PC-9 (cell line): ENCODE measurements at regions not wholly inside any gene's neighbourhood (a gene's known extent, or its start where the extent isn't known, plus 50 kb on each side); places are given as distances from the start of the nearest gene placed in this dataset.

Experiments
- BruUV-seq: library from RNA; stranded (reverse); fragments of 400-500 nt; replicated peaks from 2 replicates; lab custom pipeline; 2021; lab: Mats Ljungman, UMichigan
- CTCF ChIA-PET: fragments of 300-600 bp; sonication (Branson Sonifier 250); formaldehyde crosslinking; loops from one replicate; lab custom pipeline; 2022; ENCODE audit warnings: antibody characterized with exemption; lab: Charles Lee
- POLR2A ChIA-PET: fragments of 300-600 bp; sonication (Branson Sonifier 250); formaldehyde crosslinking; loops from one replicate; lab custom pipeline; 2022; ENCODE audit warnings: antibody characterized with exemption; ENCODE audit not compliant: unreplicated experiment; lab: Charles Lee
- DNase-seq, 2 experiments: peaks; one replicate each; pipeline versions ENCODE4 v3.0.0 to v3.0.0-alpha.2; 2015 to 2022; ENCODE audit warnings: mixed read lengths in 1 of 2
- H2AFZ ChIP-seq: fragments of 200-600 bp; sonication (generic); 2 replicates; pipeline ENCODE4 v1.8.1; 2017; ENCODE audit warnings: antibody characterized with exemption
- H3F3A ChIP-seq: fragments of 200-600 bp; sonication (generic); 2 replicates; pipeline ENCODE4 v1.8.1; 2017; ENCODE audit warnings: antibody characterized with exemption, mild to moderate bottlenecking, low read depth; ENCODE audit not compliant: insufficient read depth
- H3K27ac ChIP-seq: fragments of 200-600 bp; sonication (generic); 2 replicates; pipeline ENCODE4 v1.6.1; 2016; ENCODE audit warnings: mixed run types
- H3K27me3 ChIP-seq: fragments of 200-600 bp; sonication (generic); 2 replicates; pipeline ENCODE4 v1.6.1; 2016; ENCODE audit warnings: low read depth, mixed run types; ENCODE audit not compliant: insufficient read depth
- H3K36me3 ChIP-seq: fragments of 200-600 bp; sonication (generic); 2 replicates; pipeline ENCODE4 v1.6.1; 2016; ENCODE audit warnings: low read depth, mixed run types
- H3K4me1 ChIP-seq: fragments of 200-600 bp; sonication (generic); replicated peaks from 2 replicates; pipeline ENCODE4 v1.6.1; 2016; ENCODE audit warnings: mixed run types; ENCODE audit not compliant: insufficient read depth
- H3K4me2 ChIP-seq: fragments of 200-600 bp; sonication (generic); 2 replicates; pipeline ENCODE4 v1.6.1; 2017; ENCODE audit warnings: mixed run types
- H3K4me3 ChIP-seq: fragments of 200-600 bp; sonication (generic); 2 replicates; pipeline ENCODE4 v1.6.1; 2016; ENCODE audit warnings: mixed run types
- H3K79me2 ChIP-seq: fragments of 200-600 bp; sonication (generic); 2 replicates; pipeline ENCODE4 v1.6.1; 2017; ENCODE audit warnings: low read depth, mixed run types
- H3K9me2 ChIP-seq: fragments of 200-600 bp; sonication (generic); 2 replicates; pipeline ENCODE4 v1.8.1; 2017; ENCODE audit warnings: mild to moderate bottlenecking; ENCODE audit not compliant: insufficient read depth
- H3K9me3 ChIP-seq: fragments of 200-600 bp; sonication (generic); 2 replicates; pipeline ENCODE4 v1.8.1; 2016; ENCODE audit warnings: low read depth; ENCODE audit not compliant: insufficient read depth
- H4K20me1 ChIP-seq: fragments of 200-600 bp; sonication (generic); 2 replicates; pipeline ENCODE4 v1.8.1; 2017; ENCODE audit not compliant: insufficient read depth
- CTCF ChIP-seq: fragments of 200-600 bp; sonication (generic); conservative IDR thresholded peaks from 2 replicates; pipeline ENCODE4 v1.6.1; 2017; ENCODE audit warnings: mixed run types, antibody characterized with exemption, mild to moderate bottlenecking, moderate library complexity
- EZH2 ChIP-seq: fragments of 200-600 bp; sonication (generic); IDR thresholded peaks from 2 replicates; pipeline ENCODE4 v1.8.0; 2017; ENCODE audit warnings: antibody characterized with exemption, low read depth
- intact Hi-C: fragments of 100-400 bp; cut with micrococcal nuclease; formaldehyde crosslinking; loops from one replicate; pipeline ENCODE4 v1.10.0; 2022; ENCODE audit not compliant: unreplicated experiment

GRCh38 chr1:87956750-87957149, 628.1 kb downstream of the LMO4 start:
- POLR2A ChIA-PET: no interaction called here

GRCh38 chr1:87957331-87957730, 628.7 kb downstream of the LMO4 start:
- no TSS peak for BruUV-seq

More at GRCh38 chr1:87956750-87957149, 628.1 kb downstream of the LMO4 start:
- CTCF ChIA-PET: no interaction called here
- no peaks in the 10 kb centered on the region for H3K79me2 ChIP-seq
- H3F3A ChIP-seq: no peaks in the 10 kb centered on the region
- H3K36me3 ChIP-seq: no peaks in the 10 kb centered on the region
- no peak overlapping the region for H3K27ac ChIP-seq
- intact Hi-C loops: loop anchor here (10.0 kb wide), 1 partner anchor 802 kb away; no protein-coding TSS in a partner anchor
- no peak overlapping the region for H3K4me3 ChIP-seq
- DNase-seq: no peak
- H3K4me1 ChIP-seq: no peaks in the 10 kb centered on the region
- no TSS peak for BruUV-seq
- H4K20me1 ChIP-seq: no peaks in the 10 kb centered on the region
- no peaks in the 10 kb centered on the region for H3K27me3 ChIP-seq
- H2AFZ ChIP-seq: no peak overlapping the region
- H3K9me3 ChIP-seq: no peaks in the 10 kb centered on the region
- no peak for TF ChIP-seq EZH2
- no peak for TF ChIP-seq CTCF
- no peaks in the 10 kb centered on the region for H3K9me2 ChIP-seq
- no peak overlapping the region for H3K4me2 ChIP-seq

GRCh38 chr1:87958201-87958600, 629.5 kb downstream of the LMO4 start:
- Histone ChIP-seq H4K20me1 (no peaks in the 10 kb centered on the region), H3K4me1 (no peaks in the 10 kb centered on the region), H3K9me3 (no peaks in the 10 kb centered on the region), H3K4me2 (no peak overlapping the region), H3K36me3 (no peaks in the 10 kb centered on the region), H3K27me3 (no peaks in the 10 kb centered on the region), H3K9me2 (no peaks in the 10 kb centered on the region), H2AFZ (no peak overlapping the region), H3K79me2 (no peaks in the 10 kb centered on the region), H3K4me3 (no peak overlapping the region), H3K27ac (no peak overlapping the region), H3F3A (no peaks in the 10 kb centered on the region)
- no TSS peak for BruUV-seq
- TF ChIP-seq EZH2 (no peak), CTCF (no peak)
- POLR2A ChIA-PET: interaction anchor here (0.6 kb wide), 1 partner anchor 534 kb away, joined by 5 read pairs; no protein-coding TSS in a partner anchor
- intact Hi-C loops: loop anchor here (10.0 kb wide), 1 partner anchor 803 kb away; no protein-coding TSS in a partner anchor
- DNase-seq: no peak
- CTCF ChIA-PET: no interaction called here

More at GRCh38 chr1:87957331-87957730, 628.7 kb downstream of the LMO4 start:
- Histone ChIP-seq H2AFZ (no peak overlapping the region), H4K20me1 (no peaks in the 10 kb centered on the region), H3K9me3 (no peaks in the 10 kb centered on the region), H3F3A (no peaks in the 10 kb centered on the region), H3K4me3 (no peak overlapping the region), H3K4me2 (no peak overlapping the region), H3K27ac (no peak overlapping the region), H3K79me2 (no peaks in the 10 kb centered on the region), H3K36me3 (no peaks in the 10 kb centered on the region), H3K4me1 (no peaks in the 10 kb centered on the region), H3K9me2 (no peaks in the 10 kb centered on the region), H3K27me3 (no peaks in the 10 kb centered on the region)
- CTCF ChIA-PET: no interaction called here
- intact Hi-C loops: loop anchor here (10.0 kb wide), 1 partner anchor 803 kb away; no protein-coding TSS in a partner anchor
- POLR2A ChIA-PET: no interaction called here
- no peak for DNase-seq
- TF ChIP-seq CTCF (no peak), EZH2 (no peak)
